IMR-90 (cell line): ENCODE measurements at regions not wholly inside any gene's neighbourhood (a gene's known extent, or its start where the extent isn't known, plus 50 kb on each side); places are given as distances from the start of the nearest gene placed in this dataset.

Experiments
- ATAC-seq: fragments of 200-7000 bp; cut with Tn5 transposase; 2 replicates; pipeline ENCODE4 v1.9.1; 2020; ENCODE audit warnings: low read depth, mild to moderate bottlenecking, moderate library complexity
- BruUV-seq: library from RNA; stranded (reverse); fragments of 400-500 nt; replicated peaks from 2 replicates; lab custom pipeline; 2021; lab: Mats Ljungman, UMichigan
- CTCF ChIA-PET: fragments of 300-600 bp; formaldehyde crosslinking; extraction: SDS; loops from one replicate; lab custom pipeline; 2021; ENCODE audit warnings: antibody characterized with exemption; lab: Yijun Ruan, JAX
- POLR2A ChIA-PET: fragments of 300-600 bp; sonication (Branson Sonifier 250); formaldehyde crosslinking; loops from one replicate; lab custom pipeline; 2022; ENCODE audit warnings: antibody characterized with exemption; ENCODE audit not compliant: unreplicated experiment; lab: Charles Lee
- DNase-seq: peaks from one replicate; pipeline ENCODE4 v3.0.0; 2013
- H2AFZ ChIP-seq: replicated peaks from 2 replicates; pipeline ENCODE3; 2013; ENCODE audit warnings: low read length, mild to moderate bottlenecking; ENCODE audit not compliant: poor library complexity
- H2AK5ac ChIP-seq: 2 replicates; pipeline ENCODE4 v1.6.1; 2013; ENCODE audit warnings: low read depth, low read length, inconsistent platforms
- H2AK9ac ChIP-seq: replicated peaks from 2 replicates; pipeline ENCODE3; 2013; ENCODE audit warnings: mild to moderate bottlenecking, low read depth, low read length, moderate library complexity; ENCODE audit not compliant: poor library complexity
- H2BK120ac ChIP-seq: 2 replicates; pipeline ENCODE4 v1.6.1; 2013; ENCODE audit warnings: low read depth, low read length, inconsistent platforms
- H2BK15ac ChIP-seq: 3 replicates; pipeline ENCODE4 v1.6.1; 2013; ENCODE audit warnings: low read depth, low read length, inconsistent platforms
- H2BK20ac ChIP-seq: 2 replicates; pipeline ENCODE4 v1.6.1; 2013; ENCODE audit warnings: low read depth, mild to moderate bottlenecking, inconsistent platforms, low read length, moderate library complexity
- H2BK5ac ChIP-seq: 2 replicates; pipeline ENCODE4 v1.6.1; 2013; ENCODE audit warnings: mild to moderate bottlenecking, low read depth, low read length, inconsistent platforms; ENCODE audit not compliant: poor library complexity, severe bottlenecking
- H3K14ac ChIP-seq: replicated peaks from 2 replicates; pipeline ENCODE4 v1.6.1; 2013; ENCODE audit warnings: low read depth, low read length, inconsistent platforms
- H3K18ac ChIP-seq: 2 replicates; pipeline ENCODE4 v1.6.1; 2013; ENCODE audit warnings: low read depth, low read length, control low read depth
- H3K23ac ChIP-seq: 2 replicates; pipeline ENCODE4 v1.6.1; 2013; ENCODE audit warnings: low read depth, low read length, inconsistent platforms
- H3K27ac ChIP-seq: 2 replicates; pipeline ENCODE4 v1.5.1; 2013; ENCODE audit warnings: mild to moderate bottlenecking, control low read depth, low read length; ENCODE audit not compliant: insufficient read depth
- H3K27me3 ChIP-seq: 2 replicates; pipeline ENCODE4 v1.6.1; 2013; ENCODE audit warnings: low read length; ENCODE audit not compliant: control insufficient read depth, insufficient read depth
- H3K36me3 ChIP-seq: 2 replicates; pipeline ENCODE4 v1.6.1; 2013; ENCODE audit warnings: low read length, mixed read lengths; ENCODE audit not compliant: control insufficient read depth, insufficient read depth
- H3K4ac ChIP-seq: 2 replicates; pipeline ENCODE4 v1.6.1; 2013; ENCODE audit warnings: low read depth, low read length, inconsistent platforms
- H3K4me1 ChIP-seq: 2 replicates; pipeline ENCODE4 v1.6.1; 2013; ENCODE audit warnings: low read length, mixed read lengths; ENCODE audit not compliant: control insufficient read depth, insufficient read depth
- H3K4me2 ChIP-seq: 2 replicates; pipeline ENCODE4 v1.6.1; 2013; ENCODE audit warnings: low read depth, mild to moderate bottlenecking, control low read depth, low read length, moderate library complexity
- H3K4me3 ChIP-seq: 2 replicates; pipeline ENCODE4 v1.5.1; 2013; ENCODE audit warnings: low read depth, mild to moderate bottlenecking, control low read depth, low read length, moderate library complexity; ENCODE audit not compliant: insufficient read depth
- H3K56ac ChIP-seq: 2 replicates; pipeline ENCODE4 v1.6.1; 2013; ENCODE audit warnings: low read length, inconsistent platforms; ENCODE audit not compliant: insufficient read depth; ENCODE audit errors: extremely low read depth
- H3K79me1 ChIP-seq, 2 experiments: 2 replicates each; pipeline ENCODE4 v1.6.1; 2013; ENCODE audit warnings: low read length in 2 of 2, inconsistent platforms in 1 of 2, low read depth in 1 of 2
- H3K9ac ChIP-seq: 2 replicates; pipeline ENCODE4 v1.6.1; 2013; ENCODE audit warnings: low read depth, low read length, control low read depth
- H3K9me1 ChIP-seq: 2 replicates; pipeline ENCODE4 v1.6.1; 2013; ENCODE audit warnings: low read length, inconsistent platforms; ENCODE audit not compliant: insufficient read depth
- H3K9me3 ChIP-seq: 2 replicates; pipeline ENCODE4 v1.6.1; 2013; ENCODE audit warnings: low read length; ENCODE audit not compliant: control insufficient read depth, insufficient read depth
- H4K20me1 ChIP-seq: 2 replicates; pipeline ENCODE4 v1.6.1; 2013; ENCODE audit warnings: low read length, inconsistent platforms; ENCODE audit not compliant: insufficient read depth
- H4K5ac ChIP-seq: 2 replicates; pipeline ENCODE4 v1.6.1; 2013; ENCODE audit warnings: mild to moderate bottlenecking, low read depth, low read length, control low read depth
- H4K8ac ChIP-seq, 2 experiments: 2 replicates each; pipeline ENCODE4 v1.6.1; 2013; ENCODE audit warnings: low read depth in 2 of 2, low read length in 2 of 2, control low read depth in 1 of 2, inconsistent platforms in 1 of 2
- H4K91ac ChIP-seq: 2 replicates; pipeline ENCODE4 v1.6.1; 2013; ENCODE audit warnings: low read depth, low read length, inconsistent platforms; ENCODE audit not compliant: insufficient read depth
- BHLHE40 ChIP-seq: fragments of 150-350 bp; IDR thresholded peaks from 2 replicates; pipeline ENCODE4 v1.6.1; 2016; ENCODE audit warnings: mild to moderate bottlenecking, low read depth, low read length
- CEBPB ChIP-seq: IDR thresholded peaks from 2 replicates; pipeline ENCODE4 v1.6.1; 2012; ENCODE audit warnings: low read depth, low read length, improper control_type of control experiment
- WGBS, 2 experiments: methylation state at CpG; one replicate each; pipeline versions ENCODE4 v1.1.5 to v1.1.7; 2013; ENCODE audit warnings: missing lambda C conversion rate in 2 of 2; ENCODE audit not compliant: insufficient read length in 1 of 2; ENCODE audit errors: extremely low coverage in 2 of 2; 5-methylcytosine and 5-hydroxymethylcytosine counted together
- dilution Hi-C: fragments of 300-500 bp; cut with HindIII; formaldehyde crosslinking; loops from one replicate; pipeline ENCODE4 v1.14.3; 2018; ENCODE audit warnings: low sequenced_read_pairs; ENCODE audit not compliant: unreplicated experiment
- in situ Hi-C: fragments of 300-500 bp; cut with MboI; formaldehyde crosslinking; loops from 3 replicates; pipeline ENCODE4 v1.14.3; 2019; ENCODE audit warnings: low sequenced_read_pairs, inconsistent platforms, mixed read lengths
- intact Hi-C: fragments of 100-400 bp; cut with micrococcal nuclease; formaldehyde crosslinking; loops from 2 replicates; pipeline ENCODE4 v1.10.0; 2022

DNA sequence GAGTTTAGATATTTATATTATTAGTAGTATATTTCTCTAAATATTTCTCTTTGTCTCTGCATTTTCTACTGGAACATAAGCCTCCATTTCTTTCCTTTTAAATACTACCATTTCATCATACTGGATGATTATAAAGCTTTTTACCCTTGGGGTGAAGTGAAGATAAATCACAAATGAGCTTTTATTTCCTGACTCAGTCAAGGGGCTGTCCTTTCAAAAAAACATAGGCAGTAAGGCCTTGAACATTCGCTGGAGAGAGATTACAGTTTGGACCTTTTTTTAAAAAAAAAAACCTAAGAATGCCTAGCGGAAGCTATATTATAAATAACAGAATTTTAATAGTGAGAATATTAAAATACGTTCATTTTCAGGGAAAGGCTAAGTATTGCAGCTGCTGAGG lies 268.8 kb upstream of the PCDH9 start:
- Histone ChIP-seq H2BK20ac (no peak overlapping the region), H3K56ac (no peak overlapping the region), H3K79me1 (no peaks in the 10 kb centered on the region), H3K14ac (no peak overlapping the region), H3K4me2 (no peak overlapping the region), H4K5ac (no peak overlapping the region), H4K8ac (no peak overlapping the region), H2BK120ac (no peak overlapping the region), H3K4ac (no peak overlapping the region), H3K27me3 (no peaks in the 10 kb centered on the region), H3K36me3 (no peaks in the 10 kb centered on the region), H3K18ac (no peak overlapping the region), H2BK5ac (no peak overlapping the region), H3K4me3 (no peak overlapping the region), H4K91ac (no peak overlapping the region), H3K9me1 (no peaks in the 10 kb centered on the region), H2AK5ac (no peak overlapping the region), H2AFZ (no peak overlapping the region), H3K9ac (no peak overlapping the region), H3K23ac (no peak overlapping the region), H2AK9ac (no peak overlapping the region), H2BK15ac (no peak overlapping the region), H4K20me1 (no peaks in the 10 kb centered on the region), H3K27ac (no peak overlapping the region), H3K4me1 (no peaks in the 10 kb centered on the region), H3K9me3 (no peaks in the 10 kb centered on the region)
- no peak for ATAC-seq
- POLR2A ChIA-PET, result interaction anchor here (0.6 kb wide), 1 partner anchor 233 kb away, joined by 5 read pairs; no protein-coding TSS in a partner anchor
- in situ Hi-C loops, result no loop called here
- DNase-seq, result no peak
- CTCF ChIA-PET, result interaction anchor here (0.5 kb wide), 1 partner anchor 9 kb away, joined by 3 read pairs; no protein-coding TSS in a partner anchor
- TF ChIP-seq CEBPB (no peak), BHLHE40 (no peak)
- dilution Hi-C loops, result no loop called here
- WGBS, 2 experiments, result no CpG with 5 or more reads among the region's 3 CpGs
- BruUV-seq, result no TSS peak
- intact Hi-C loops, result no loop called here
